Amniotic stem cell (primary cell): ENCODE measurements at regions not wholly inside any gene's neighbourhood (a gene's known extent, or its start where the extent isn't known, plus 50 kb on each side); places are given as distances from the start of the nearest gene placed in this dataset.

ENCODE experiments used
- DNase-seq: peaks from one replicate; lab custom pipeline; 2025; lab: John Stamatoyannopoulos, UW

- DNase-seq, result no peak
Observed at GRCh38 chr5:124584991-124585715, 161.3 kb downstream of the ZNF608 start.

- peak; percentile 61 for DNase-seq
Observed at GRCh38 chr5:124583469-124584350, 162.7 kb downstream of the ZNF608 start.

GRCh38 chr5:124582561-124582840 lies 163.9 kb downstream of the ZNF608 start:
- DNase-seq, result no peak

GRCh38 chr5:124581738-124582560 lies 164.5 kb downstream of the ZNF608 start:
- DNase-seq, result no peak

GRCh38 chr5:124580925-124581737 lies 165.3 kb downstream of the ZNF608 start:
- no peak for DNase-seq

- DNase-seq, result no peak
Observed at GRCh38 chr5:124580512-124580911, 165.9 kb downstream of the ZNF608 start.

- DNase-seq, result no peak
Observed at GRCh38 chr5:124576848-124577409, 169.5 kb downstream of the ZNF608 start.

GRCh38 chr5:124575725-124576124 lies 170.7 kb downstream of the ZNF608 start:
- no peak for DNase-seq

GRCh38 chr5:124574521-124575436 lies 171.7 kb downstream of the ZNF608 start:
- DNase-seq, result no peak

- DNase-seq, result no peak
Observed at GRCh38 chr5:124572971-124573370, 173.5 kb downstream of the ZNF608 start.

- no peak for DNase-seq
Observed at GRCh38 chr5:124570285-124571035, 176.0 kb downstream of the ZNF608 start.

- DNase-seq, result no peak
Observed at GRCh38 chr5:124566875-124567450, 179.5 kb downstream of the ZNF608 start.

- no peak for DNase-seq
Observed at GRCh38 chr5:124561451-124561850, 185.0 kb downstream of the ZNF608 start.

- DNase-seq, result no peak
Observed at GRCh38 chr5:124560370-124560769, 186.1 kb downstream of the ZNF608 start.

GRCh38 chr5:124557761-124558160 lies 188.7 kb downstream of the ZNF608 start:
- no peak for DNase-seq

GRCh38 chr5:124554746-124555578 lies 191.5 kb downstream of the ZNF608 start:
- DNase-seq, result no peak

- no peak for DNase-seq
Observed at GRCh38 chr5:124553911-124554310, 192.5 kb downstream of the ZNF608 start.

GRCh38 chr5:124552526-124552925 lies 193.9 kb downstream of the ZNF608 start:
- DNase-seq, result no peak
